ENCODE measurements at regions not wholly inside any gene's neighbourhood (a gene's known extent, or its start where the extent isn't known, plus 50 kb on each side); places are given as distances from the start of the nearest gene placed in this dataset.

- Histone ChIP-seq H3K4me1 (ENCODE audit: insufficient read depth, low read length) (no peaks in the 10 kb centered on the region), H2BK20ac (ENCODE audit: low read depth, low read length, poor library complexity, severe bottlenecking) (no peak overlapping the region), H3K23ac (ENCODE audit: insufficient read length, low read depth, low read length) (no peak overlapping the region), H3K9ac (ENCODE audit: extremely low read depth, insufficient read length, low read length) (no peak overlapping the region), H3K4me2 (ENCODE audit: insufficient read depth, insufficient read length, low read length) (no peak overlapping the region), H3K23me2 (ENCODE audit: insufficient read length, low read depth, low read length, poor library complexity, severe bottlenecking) (no peaks in the 10 kb centered on the region), H3K27me3 (ENCODE audit: insufficient read depth, low read length) (no peaks in the 10 kb centered on the region), H2AFZ (ENCODE audit: low read length) (no peak overlapping the region), H2AK5ac (ENCODE audit: insufficient read length, low read length) (no peak overlapping the region), H3K56ac (ENCODE audit: insufficient read length, low read depth, low read length) (no peak overlapping the region), H2BK5ac (ENCODE audit: insufficient read length, low read length) (no peak overlapping the region), H3K18ac (ENCODE audit: insufficient read length, low read depth, low read length) (no peak overlapping the region), H3K27ac (ENCODE audit: insufficient read length, low read depth, low read length) (no peak overlapping the region), H3K14ac (ENCODE audit: insufficient read depth, low read length) (no peak overlapping the region), H3K4ac (ENCODE audit: low read depth, low read length) (no peak overlapping the region), H3T11ph (ENCODE audit: low read length) (no peak overlapping the region), H2BK120ac (ENCODE audit: low read depth, low read length, poor library complexity, severe bottlenecking) (no peak overlapping the region), H3K79me1 (ENCODE audit: insufficient read depth, low read depth, low read length, poor library complexity, severe bottlenecking) (no peaks in the 10 kb centered on the region), H2BK15ac (ENCODE audit: low read depth, low read length) (no peak overlapping the region), H4K91ac (ENCODE audit: insufficient read length, low read depth, low read length) (no peak overlapping the region), H3K79me2 (ENCODE audit: insufficient read depth, low read length) (no peaks in the 10 kb centered on the region), H4K5ac (ENCODE audit: insufficient read length, low read depth, low read length) (no peak overlapping the region), H3K9me3 (ENCODE audit: control insufficient read depth, low read depth, low read length) (no peaks in the 10 kb centered on the region), H2BK12ac (ENCODE audit: insufficient read length, low read depth, low read length) (no peak overlapping the region), H4K20me1 (ENCODE audit: control insufficient read depth, insufficient read depth, insufficient read length) (no peaks in the 10 kb centered on the region), H4K8ac (replicated peaks; ENCODE audit: insufficient read length, low read depth, low read length) (no peak overlapping the region)
- WGBS (ENCODE audit: extremely low coverage, insufficient read length, low lambda C conversion rate): no CpG with 5 or more reads among the region's 3 CpGs
- DNase-seq: no peak
- H3K36me3 Mint-ChIP-seq (ENCODE audit: insufficient read depth in 1 of 3, low read depth in 3 of 3): no peaks in the 10 kb centered on the region
- H3K27ac Mint-ChIP-seq: no peak overlapping the region
- no peak overlapping the region for H3K4me3 Mint-ChIP-seq
- no peaks in the 10 kb centered on the region for H3K27me3 Mint-ChIP-seq (ENCODE audit: low read depth)
- no peak for TF ChIP-seq CTCF (conservative IDR thresholded peaks at IDR 0.05)
- H3K9me3 Mint-ChIP-seq: no peaks in the 10 kb centered on the region
- no peaks in the 10 kb centered on the region for H3K4me1 Mint-ChIP-seq
Observed at GRCh38 chr6:8672882-8673281, 237.5 kb upstream of the SLC35B3 start.

Measured in H9 (cell line).